ENCODE measurements at regions not wholly inside any gene's neighbourhood (a gene's known extent, or its start where the extent isn't known, plus 50 kb on each side); places are given as distances from the start of the nearest gene placed in this dataset.
"Not testable (repeated sequence)": the region's sequence is repeated elsewhere in the genome, so short reads cannot be mapped to it uniquely, and the experiment has no call there.

DNA sequence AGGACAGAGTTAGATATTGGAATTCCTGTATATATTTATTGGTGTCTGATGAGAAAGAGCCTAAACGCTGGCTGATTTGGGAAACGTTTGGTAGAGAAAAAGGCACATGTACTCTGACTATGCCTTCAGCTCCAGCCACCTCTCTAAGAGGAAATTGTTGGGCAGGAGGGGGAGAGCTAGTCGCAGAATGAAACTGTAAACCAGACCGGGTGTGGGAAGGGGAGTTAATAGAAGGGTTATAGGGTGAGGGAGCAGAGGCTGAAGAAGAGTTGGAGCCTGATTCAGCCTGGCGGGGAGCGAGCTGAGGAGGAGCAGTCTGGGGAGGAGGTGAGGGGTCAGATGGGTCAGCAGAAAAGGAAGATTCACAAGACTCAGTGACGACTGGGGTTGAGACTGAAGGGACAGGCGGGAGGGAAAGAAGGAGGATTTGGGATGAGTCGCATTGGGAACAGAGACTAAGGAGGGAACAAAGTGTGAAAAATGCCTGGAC, 54.2 kb upstream of the RHOU start:
- not testable (repeated sequence) for DNase-seq

DNA sequence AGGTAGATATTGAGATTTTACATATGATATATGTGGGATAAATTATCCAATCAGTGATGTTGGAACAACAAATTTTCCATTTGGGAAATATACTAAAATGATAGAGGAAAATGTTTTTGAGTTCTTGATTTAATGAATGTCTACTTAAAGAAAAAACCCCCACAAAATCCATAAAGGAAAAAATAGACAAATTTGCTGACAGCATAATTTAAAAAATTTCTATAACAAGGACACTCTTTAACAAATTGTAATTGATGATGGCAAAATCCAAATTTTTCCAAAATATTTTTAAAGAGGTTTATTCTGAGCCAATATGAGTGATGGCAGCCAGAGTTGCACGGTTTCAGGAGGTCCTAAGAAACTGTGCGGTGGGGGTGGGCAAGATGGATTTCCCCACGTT, 51.9 kb upstream of the RHOU start:
- no peak for DNase-seq

DNA sequence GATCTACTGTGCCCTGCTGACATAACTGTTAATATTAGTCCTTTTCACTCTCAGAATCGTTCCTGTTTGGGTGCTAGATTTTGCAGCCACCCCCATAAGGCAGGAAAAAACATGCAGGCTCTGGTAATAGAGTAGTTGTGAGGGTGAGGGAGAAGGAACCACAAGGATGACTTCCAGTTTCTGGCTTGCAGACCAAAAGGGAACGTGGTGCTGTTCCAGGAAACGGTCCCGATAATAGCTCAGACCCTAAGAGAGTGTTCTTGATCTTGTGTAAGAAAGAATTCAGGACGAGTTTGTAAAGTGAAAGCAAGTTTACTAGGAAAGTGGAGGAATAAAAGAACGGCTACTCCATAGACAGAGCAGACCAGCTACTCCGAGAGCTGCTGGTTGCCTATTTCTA, 50.7 kb upstream of the RHOU start:
- DNase-seq, result no peak

DNA sequence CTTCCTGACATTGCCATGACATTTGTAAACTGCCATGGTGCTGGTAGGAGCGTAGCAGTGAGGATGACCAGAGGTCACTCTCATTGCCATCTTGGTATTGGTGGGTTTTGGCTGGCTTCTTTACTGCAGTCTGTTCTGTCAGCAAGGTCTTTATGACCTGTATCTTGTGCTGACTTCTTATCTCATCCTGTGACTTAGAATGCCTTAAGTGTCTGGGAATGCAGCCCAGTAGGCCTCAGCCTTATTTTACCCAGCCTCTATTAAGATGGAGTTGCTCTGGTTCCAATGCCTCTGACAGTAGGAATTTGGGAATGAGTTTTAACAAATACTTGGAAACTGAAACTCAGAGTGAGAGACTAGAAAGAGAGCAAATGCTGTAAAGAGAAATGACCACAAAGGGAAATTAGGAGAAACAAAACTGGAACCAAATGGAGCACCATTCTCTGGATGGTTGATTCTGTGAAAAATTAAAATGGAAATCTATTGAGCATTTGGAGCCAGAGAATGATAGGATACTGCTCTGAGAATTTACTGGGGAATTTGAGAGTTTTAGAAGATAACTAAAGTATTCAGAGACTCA, 50.1 kb upstream of the RHOU start:
- DNase-seq, result no peak

Data from activated CD4-positive, CD25-positive, alpha-beta regulatory T cell treated with anti-CD3 and anti-CD28 coated beads, Interleukin-2, amount 50 U/mL, for 72 hours (primary cell).